IMR-90 (cell line): ENCODE measurements at regions not wholly inside any gene's neighbourhood (a gene's known extent, or its start where the extent isn't known, plus 50 kb on each side); places are given as distances from the start of the nearest gene placed in this dataset.
"Not testable (repeated sequence)": the region's sequence is repeated elsewhere in the genome, so short reads cannot be mapped to it uniquely, and the experiment has no call there.

ENCODE experiments used
- ATAC-seq: fragments of 200-7000 bp; cut with Tn5 transposase; 2 replicates; pipeline ENCODE4 v1.9.1; 2020; ENCODE audit warnings: low read depth, mild to moderate bottlenecking, moderate library complexity
- BruUV-seq: library from RNA; stranded (reverse); fragments of 400-500 nt; replicated peaks from 2 replicates; lab custom pipeline; 2021; lab: Mats Ljungman, UMichigan
- CTCF ChIA-PET: fragments of 300-600 bp; formaldehyde crosslinking; extraction: SDS; loops from one replicate; lab custom pipeline; 2021; ENCODE audit warnings: antibody characterized with exemption; lab: Yijun Ruan, JAX
- POLR2A ChIA-PET: fragments of 300-600 bp; sonication (Branson Sonifier 250); formaldehyde crosslinking; loops from one replicate; lab custom pipeline; 2022; ENCODE audit warnings: antibody characterized with exemption; ENCODE audit not compliant: unreplicated experiment; lab: Charles Lee
- DNase-seq: peaks from one replicate; pipeline ENCODE4 v3.0.0; 2013
- H2AFZ ChIP-seq: replicated peaks from 2 replicates; pipeline ENCODE3; 2013; ENCODE audit warnings: low read length, mild to moderate bottlenecking; ENCODE audit not compliant: poor library complexity
- H2AK5ac ChIP-seq: 2 replicates; pipeline ENCODE4 v1.6.1; 2013; ENCODE audit warnings: low read depth, low read length, inconsistent platforms
- H2AK9ac ChIP-seq: replicated peaks from 2 replicates; pipeline ENCODE3; 2013; ENCODE audit warnings: mild to moderate bottlenecking, low read depth, low read length, moderate library complexity; ENCODE audit not compliant: poor library complexity
- H2BK120ac ChIP-seq: 2 replicates; pipeline ENCODE4 v1.6.1; 2013; ENCODE audit warnings: low read depth, low read length, inconsistent platforms
- H2BK15ac ChIP-seq: 3 replicates; pipeline ENCODE4 v1.6.1; 2013; ENCODE audit warnings: low read depth, low read length, inconsistent platforms
- H2BK20ac ChIP-seq: 2 replicates; pipeline ENCODE4 v1.6.1; 2013; ENCODE audit warnings: low read depth, mild to moderate bottlenecking, inconsistent platforms, low read length, moderate library complexity
- H2BK5ac ChIP-seq: 2 replicates; pipeline ENCODE4 v1.6.1; 2013; ENCODE audit warnings: mild to moderate bottlenecking, low read depth, low read length, inconsistent platforms; ENCODE audit not compliant: poor library complexity, severe bottlenecking
- H3K14ac ChIP-seq: replicated peaks from 2 replicates; pipeline ENCODE4 v1.6.1; 2013; ENCODE audit warnings: low read depth, low read length, inconsistent platforms
- H3K18ac ChIP-seq: 2 replicates; pipeline ENCODE4 v1.6.1; 2013; ENCODE audit warnings: low read depth, low read length, control low read depth
- H3K23ac ChIP-seq: 2 replicates; pipeline ENCODE4 v1.6.1; 2013; ENCODE audit warnings: low read depth, low read length, inconsistent platforms
- H3K27ac ChIP-seq: 2 replicates; pipeline ENCODE4 v1.5.1; 2013; ENCODE audit warnings: mild to moderate bottlenecking, control low read depth, low read length; ENCODE audit not compliant: insufficient read depth
- H3K27me3 ChIP-seq: 2 replicates; pipeline ENCODE4 v1.6.1; 2013; ENCODE audit warnings: low read length; ENCODE audit not compliant: control insufficient read depth, insufficient read depth
- H3K36me3 ChIP-seq: 2 replicates; pipeline ENCODE4 v1.6.1; 2013; ENCODE audit warnings: low read length, mixed read lengths; ENCODE audit not compliant: control insufficient read depth, insufficient read depth
- H3K4ac ChIP-seq: 2 replicates; pipeline ENCODE4 v1.6.1; 2013; ENCODE audit warnings: low read depth, low read length, inconsistent platforms
- H3K4me1 ChIP-seq: 2 replicates; pipeline ENCODE4 v1.6.1; 2013; ENCODE audit warnings: low read length, mixed read lengths; ENCODE audit not compliant: control insufficient read depth, insufficient read depth
- H3K4me2 ChIP-seq: 2 replicates; pipeline ENCODE4 v1.6.1; 2013; ENCODE audit warnings: low read depth, mild to moderate bottlenecking, control low read depth, low read length, moderate library complexity
- H3K4me3 ChIP-seq: 2 replicates; pipeline ENCODE4 v1.5.1; 2013; ENCODE audit warnings: low read depth, mild to moderate bottlenecking, control low read depth, low read length, moderate library complexity; ENCODE audit not compliant: insufficient read depth
- H3K56ac ChIP-seq: 2 replicates; pipeline ENCODE4 v1.6.1; 2013; ENCODE audit warnings: low read length, inconsistent platforms; ENCODE audit not compliant: insufficient read depth; ENCODE audit errors: extremely low read depth
- H3K79me1 ChIP-seq, 2 experiments: 2 replicates each; pipeline ENCODE4 v1.6.1; 2013; ENCODE audit warnings: low read length in 2 of 2, inconsistent platforms in 1 of 2, low read depth in 1 of 2
- H3K9ac ChIP-seq: 2 replicates; pipeline ENCODE4 v1.6.1; 2013; ENCODE audit warnings: low read depth, low read length, control low read depth
- H3K9me1 ChIP-seq: 2 replicates; pipeline ENCODE4 v1.6.1; 2013; ENCODE audit warnings: low read length, inconsistent platforms; ENCODE audit not compliant: insufficient read depth
- H3K9me3 ChIP-seq: 2 replicates; pipeline ENCODE4 v1.6.1; 2013; ENCODE audit warnings: low read length; ENCODE audit not compliant: control insufficient read depth, insufficient read depth
- H4K20me1 ChIP-seq: 2 replicates; pipeline ENCODE4 v1.6.1; 2013; ENCODE audit warnings: low read length, inconsistent platforms; ENCODE audit not compliant: insufficient read depth
- H4K5ac ChIP-seq: 2 replicates; pipeline ENCODE4 v1.6.1; 2013; ENCODE audit warnings: mild to moderate bottlenecking, low read depth, low read length, control low read depth
- H4K8ac ChIP-seq, 2 experiments: 2 replicates each; pipeline ENCODE4 v1.6.1; 2013; ENCODE audit warnings: low read depth in 2 of 2, low read length in 2 of 2, control low read depth in 1 of 2, inconsistent platforms in 1 of 2
- H4K91ac ChIP-seq: 2 replicates; pipeline ENCODE4 v1.6.1; 2013; ENCODE audit warnings: low read depth, low read length, inconsistent platforms; ENCODE audit not compliant: insufficient read depth
- WGBS, 2 experiments: methylation state at CpG; one replicate each; pipeline versions ENCODE4 v1.1.5 to v1.1.7; 2013; ENCODE audit warnings: missing lambda C conversion rate in 2 of 2; ENCODE audit not compliant: insufficient read length in 1 of 2; ENCODE audit errors: extremely low coverage in 2 of 2; 5-methylcytosine and 5-hydroxymethylcytosine counted together
- dilution Hi-C: fragments of 300-500 bp; cut with HindIII; formaldehyde crosslinking; loops from one replicate; pipeline ENCODE4 v1.14.3; 2018; ENCODE audit warnings: low sequenced_read_pairs; ENCODE audit not compliant: unreplicated experiment
- in situ Hi-C: fragments of 300-500 bp; cut with MboI; formaldehyde crosslinking; loops from 3 replicates; pipeline ENCODE4 v1.14.3; 2019; ENCODE audit warnings: low sequenced_read_pairs, inconsistent platforms, mixed read lengths
- intact Hi-C: fragments of 100-400 bp; cut with micrococcal nuclease; formaldehyde crosslinking; loops from 2 replicates; pipeline ENCODE4 v1.10.0; 2022

GRCh38 chr16:26836114-26836513 lies 230.6 kb upstream of the C16orf82 start:
- dilution Hi-C loops, H3K9me1 ChIP-seq, H3K56ac ChIP-seq: not testable (repeated sequence)

More at GRCh38 chr16:26836114-26836513, 230.6 kb upstream of the C16orf82 start:
- H4K5ac ChIP-seq, in situ Hi-C loops, H2AK5ac ChIP-seq, H4K91ac ChIP-seq, H4K8ac ChIP-seq, H2AK9ac ChIP-seq, H3K9ac ChIP-seq, H2BK20ac ChIP-seq, H4K20me1 ChIP-seq, H2AFZ ChIP-seq, H3K18ac ChIP-seq, CTCF ChIA-PET, H3K4me3 ChIP-seq, H3K79me1 ChIP-seq, H2BK120ac ChIP-seq, H3K4me2 ChIP-seq, POLR2A ChIA-PET, H3K9me3 ChIP-seq, intact Hi-C loops, H2BK15ac ChIP-seq, ATAC-seq, H3K14ac ChIP-seq, DNase-seq, H3K4ac ChIP-seq, H3K27me3 ChIP-seq, H3K27ac ChIP-seq, H2BK5ac ChIP-seq, BruUV-seq, H3K36me3 ChIP-seq, H3K23ac ChIP-seq, H3K4me1 ChIP-seq: not testable (repeated sequence)
- WGBS, 2 experiments = 90% methylated on average over 4 of the region's 31 CpGs; no CpG with 5 or more reads in 1 of the 2 experiments
